Peyer's patch (tissue), 4 donors: ENCODE measurements at regions not wholly inside any gene's neighbourhood (a gene's known extent, or its start where the extent isn't known, plus 50 kb on each side); places are given as distances from the start of the nearest gene placed in this dataset.

ENCODE experiments used
- CTCF ChIP-seq, 6 experiments: fragments of 450-650 bp in 4 of 6; fragments of 200-600 bp in 2 of 6; sonication (generic) in 1 of 6; IDR thresholded peaks; one replicate each; pipeline ENCODE4 v1.5.1; 2017 to 2019; ENCODE audit warnings: antibody characterized with exemption in 6 of 6, mild to moderate bottlenecking in 3 of 6, moderate library complexity in 1 of 6
- POLR2A ChIP-seq, 2 donors: fragments of 450-650 bp; IDR thresholded peaks; one replicate each; pipeline ENCODE4 v1.5.1; 2017; ENCODE audit warnings: antibody characterized with exemption in 2 of 2, mild to moderate bottlenecking in 2 of 2, moderate library complexity in 2 of 2

GRCh38 chr22:47805394-47805935 is 1043.0 kb downstream of the TBC1D22A start:
- TF ChIP-seq POLR2A (IDR thresholded peaks at IDR 0.05) (no peak), CTCF (IDR thresholded peaks at IDR 0.05) (no peak)
